Liver (tissue), 8 donors: ENCODE measurements at regions not wholly inside any gene's neighbourhood (a gene's known extent, or its start where the extent isn't known, plus 50 kb on each side); places are given as distances from the start of the nearest gene placed in this dataset.

Experiments used
- DNase-seq: peaks from one replicate; pipeline ENCODE4 v3.0.0-alpha.2; 2017; ENCODE audit warnings: low spot score
- H3K27ac ChIP-seq, 2 donors: one replicate each; pipeline ENCODE4 v1.7.0; 2013; ENCODE audit warnings: inconsistent platforms in 2 of 2, low read length in 2 of 2, control low read depth in 1 of 2, low read depth in 1 of 2, mild to moderate bottlenecking in 1 of 2
- H3K27me3 ChIP-seq, 4 donors: one replicate each; pipeline versions ENCODE4 v1.6.1 to v1.7.0; 2013; ENCODE audit warnings: low read length in 3 of 4, inconsistent platforms in 1 of 4, mild to moderate bottlenecking in 1 of 4, moderate library complexity in 1 of 4; ENCODE audit not compliant: control insufficient read depth in 4 of 4, insufficient read depth in 4 of 4
- H3K36me3 ChIP-seq, 4 donors: one replicate each; pipeline versions ENCODE4 v1.6.1 to v1.7.0; 2013; ENCODE audit warnings: low read length in 3 of 4, mild to moderate bottlenecking in 3 of 4, low read depth in 1 of 4, moderate library complexity in 1 of 4; ENCODE audit not compliant: control insufficient read depth in 4 of 4, insufficient read depth in 3 of 4
- H3K4me1 ChIP-seq, 4 donors: one replicate each; pipeline versions ENCODE4 v1.6.1 to v1.7.0; 2013; ENCODE audit warnings: low read length in 3 of 4, mild to moderate bottlenecking in 3 of 4, moderate library complexity in 1 of 4; ENCODE audit not compliant: control insufficient read depth in 4 of 4, insufficient read depth in 4 of 4
- H3K4me3 ChIP-seq, 3 donors: one replicate each; pipeline versions ENCODE4 v1.6.1 to v1.7.0; 2013; ENCODE audit warnings: low read length in 3 of 3, control low read depth in 1 of 3, low read depth in 1 of 3, mild to moderate bottlenecking in 1 of 3
- H3K9ac ChIP-seq, 2 donors: one replicate each; pipeline ENCODE4 v1.7.0; 2013; ENCODE audit warnings: low read length in 2 of 2, mild to moderate bottlenecking in 2 of 2, moderate library complexity in 2 of 2, control low read depth in 1 of 2, low read depth in 1 of 2
- H3K9me3 ChIP-seq, 4 donors: one replicate each; pipeline versions ENCODE4 v1.6.1 to v1.7.0; 2013; ENCODE audit warnings: low read length in 3 of 4; ENCODE audit not compliant: control insufficient read depth in 4 of 4
- EGR1 ChIP-seq, 2 donors: IDR thresholded peaks; 2 replicates each; pipeline ENCODE4 v1.6.1; 2016 to 2018; ENCODE audit warnings: antibody characterized with exemption in 2 of 2, low read depth in 2 of 2
- NR2F2 ChIP-seq: IDR thresholded peaks from 2 replicates; pipeline ENCODE4 v1.6.1; 2016; ENCODE audit warnings: antibody characterized with exemption
- RXRA ChIP-seq, 2 donors: IDR thresholded peaks; 2 replicates each; pipeline ENCODE4 v1.6.1; 2017 to 2018; ENCODE audit warnings: antibody characterized with exemption in 2 of 2, mild to moderate bottlenecking in 1 of 2
- SP1 ChIP-seq: IDR thresholded peaks from 2 replicates; pipeline ENCODE4 v1.6.1; 2018; ENCODE audit warnings: antibody characterized with exemption, mild to moderate bottlenecking
- TAF1 ChIP-seq: conservative IDR thresholded peaks from 2 replicates; pipeline ENCODE4 v1.6.1; 2016; ENCODE audit warnings: antibody characterized with exemption, mild to moderate bottlenecking
- YY1 ChIP-seq: IDR thresholded peaks from 2 replicates; pipeline ENCODE4 v1.6.1; 2016; ENCODE audit warnings: antibody characterized with exemption, mild to moderate bottlenecking
- WGBS: extraction: QIAGEN DNeasy Blood & Tissue Kit; methylation state at CpG from one replicate; pipeline ENCODE4 v1.1.7; 2013; 5-methylcytosine and 5-hydroxymethylcytosine counted together
- TF ChIP-seq, protein P1 (sequence below): fragments of 150-350 bp; IDR thresholded peaks from 2 replicates; pipeline ENCODE4 v1.5.1; 2017; ENCODE audit warnings: improper control_type of control experiment, low read depth, low read length; ENCODE audit not compliant: missing input control
- TF ChIP-seq, protein P2 (sequence below): IDR thresholded peaks from 2 replicates; pipeline ENCODE4 v1.6.1; 2016; ENCODE audit warnings: antibody characterized with exemption, mild to moderate bottlenecking
- TF ChIP-seq, protein P3 (sequence below): IDR thresholded peaks from 2 replicates; pipeline ENCODE4 v1.6.1; 2016; ENCODE audit warnings: antibody characterized with exemption
- donor health status: healthy.
- donor health status: healthy.
- donor health status: healthy.
- donor health status: healthy.
- donor health status: healthy.

DNA sequence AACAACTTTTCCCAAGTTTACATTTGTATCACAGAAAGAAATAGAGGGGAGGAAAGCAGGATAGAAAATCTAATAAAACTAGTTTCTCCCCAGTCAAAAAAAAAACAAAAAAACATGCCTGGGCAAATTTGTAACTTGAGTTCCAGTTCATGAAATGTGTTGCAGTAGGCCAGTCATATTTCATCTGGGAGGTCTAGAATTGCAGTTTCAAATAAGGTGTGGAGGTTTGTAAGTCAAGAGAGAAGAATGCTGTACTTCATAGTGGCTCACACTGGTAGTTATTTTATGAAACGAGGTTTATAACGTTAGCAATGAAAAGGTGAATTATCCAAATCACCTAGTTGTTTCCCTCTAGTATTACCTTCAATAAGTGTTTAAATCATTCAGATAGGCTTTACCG is 1313.9 kb upstream of the SLC39A10 start:
- WGBS = 86% methylated on average over 3 of the region's 3 CpGs
- H3K27me3 ChIP-seq = no peaks in the 10 kb centered on the region
- H3K4me1 ChIP-seq = no peaks in the 10 kb centered on the region
- no peaks in the 10 kb centered on the region for H3K9me3 ChIP-seq
- TF ChIP-seq NR2F2 = no peak
- no peaks in the 10 kb centered on the region for H3K36me3 ChIP-seq
- H3K9ac ChIP-seq = no peak overlapping the region
- H3K27ac ChIP-seq = no peak overlapping the region
- no peak for DNase-seq
- H3K4me3 ChIP-seq = no peak overlapping the region

DNA sequence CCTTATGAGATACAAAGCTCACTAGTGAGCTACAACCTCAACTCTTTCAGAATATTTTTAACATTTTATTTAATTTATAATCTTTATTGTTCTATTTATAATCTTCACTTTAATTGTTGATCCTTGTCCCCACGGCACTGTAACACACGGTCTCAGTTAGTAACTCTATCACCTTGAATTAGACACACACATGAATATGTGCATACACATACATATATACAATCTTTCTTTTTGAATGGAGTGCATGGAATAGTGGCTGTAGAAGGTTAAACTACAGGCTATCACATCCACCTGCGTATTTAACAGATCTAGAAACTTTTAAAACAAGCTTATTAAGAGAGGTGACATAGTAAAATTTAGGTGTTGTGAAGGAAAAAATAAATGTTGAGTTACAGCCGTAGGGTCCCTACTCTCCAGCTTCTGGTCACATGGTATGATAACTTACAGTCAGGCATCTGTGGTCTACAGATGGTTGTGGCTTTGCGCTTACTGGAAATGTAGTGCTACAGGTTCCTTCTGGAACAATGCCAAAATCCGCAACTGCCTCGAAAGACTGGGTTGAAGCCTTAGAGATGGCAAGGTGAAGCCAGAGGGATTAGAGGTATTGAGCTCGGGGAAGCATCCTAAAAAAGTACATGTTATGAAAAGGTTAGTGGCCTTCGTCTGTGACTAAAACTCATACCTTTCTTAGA is 1324.1 kb upstream of the SLC39A10 start:
- Histone ChIP-seq H3K4me1 (no peaks in the 10 kb centered on the region), H3K9me3 (peaks cover 0 to 6% (median 2%) of the 10 kb centered on the region in 4 donors), H3K4me3 (no peak overlapping the region), H3K27ac (no peak overlapping the region), H3K9ac (no peak overlapping the region), H3K27me3 (peaks cover 0 to 3% (median 0%) of the 10 kb centered on the region in 4 donors), H3K36me3 (no peaks in the 10 kb centered on the region)
- no peak for DNase-seq
- 77% methylated on average over 9 of the region's 9 CpGs for WGBS
- TF ChIP-seq SP1 = no peak
- TF ChIP-seq, protein P1, sequence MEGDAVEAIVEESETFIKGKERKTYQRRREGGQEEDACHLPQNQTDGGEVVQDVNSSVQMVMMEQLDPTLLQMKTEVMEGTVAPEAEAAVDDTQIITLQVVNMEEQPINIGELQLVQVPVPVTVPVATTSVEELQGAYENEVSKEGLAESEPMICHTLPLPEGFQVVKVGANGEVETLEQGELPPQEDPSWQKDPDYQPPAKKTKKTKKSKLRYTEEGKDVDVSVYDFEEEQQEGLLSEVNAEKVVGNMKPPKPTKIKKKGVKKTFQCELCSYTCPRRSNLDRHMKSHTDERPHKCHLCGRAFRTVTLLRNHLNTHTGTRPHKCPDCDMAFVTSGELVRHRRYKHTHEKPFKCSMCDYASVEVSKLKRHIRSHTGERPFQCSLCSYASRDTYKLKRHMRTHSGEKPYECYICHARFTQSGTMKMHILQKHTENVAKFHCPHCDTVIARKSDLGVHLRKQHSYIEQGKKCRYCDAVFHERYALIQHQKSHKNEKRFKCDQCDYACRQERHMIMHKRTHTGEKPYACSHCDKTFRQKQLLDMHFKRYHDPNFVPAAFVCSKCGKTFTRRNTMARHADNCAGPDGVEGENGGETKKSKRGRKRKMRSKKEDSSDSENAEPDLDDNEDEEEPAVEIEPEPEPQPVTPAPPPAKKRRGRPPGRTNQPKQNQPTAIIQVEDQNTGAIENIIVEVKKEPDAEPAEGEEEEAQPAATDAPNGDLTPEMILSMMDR = no peak
- no peak for TF ChIP-seq EGR1 (IDR thresholded peaks at IDR 0.05; ENCODE audit: low read depth in 2 of 2)
- no peak for TF ChIP-seq RXRA (IDR thresholded peaks at IDR 0.05)

DNA sequence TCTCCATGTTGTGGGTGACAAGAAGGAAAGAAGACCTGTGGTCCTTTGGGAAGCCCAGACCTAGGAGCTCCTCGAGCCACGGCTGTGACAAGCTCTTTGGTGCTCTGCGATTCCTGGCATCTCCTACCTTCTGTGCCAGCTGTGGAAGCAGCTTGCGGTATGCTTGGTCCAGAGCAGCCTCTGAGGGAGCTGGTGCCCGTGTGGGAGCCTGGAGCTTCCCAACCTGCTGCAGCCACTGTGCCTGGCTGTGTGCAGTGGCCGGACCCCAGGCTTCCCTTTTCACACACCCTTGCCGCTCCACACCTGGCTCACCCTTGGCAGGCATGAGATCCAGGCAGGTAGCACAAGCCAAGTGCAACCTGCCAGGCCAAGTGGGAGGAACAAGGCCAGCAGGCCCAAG is 1328.6 kb upstream of the SLC39A10 start:
- no peaks in the 10 kb centered on the region for H3K36me3 ChIP-seq
- H3K9ac ChIP-seq = no peak overlapping the region
- no peaks in the 10 kb centered on the region for H3K4me1 ChIP-seq
- WGBS = 84% methylated on average over 7 of the region's 7 CpGs
- H3K27ac ChIP-seq = no peak overlapping the region
- H3K27me3 ChIP-seq = no peaks in the 10 kb centered on the region
- no peak overlapping the region for H3K4me3 ChIP-seq
- DNase-seq = no peak
- TF ChIP-seq, protein P2, sequence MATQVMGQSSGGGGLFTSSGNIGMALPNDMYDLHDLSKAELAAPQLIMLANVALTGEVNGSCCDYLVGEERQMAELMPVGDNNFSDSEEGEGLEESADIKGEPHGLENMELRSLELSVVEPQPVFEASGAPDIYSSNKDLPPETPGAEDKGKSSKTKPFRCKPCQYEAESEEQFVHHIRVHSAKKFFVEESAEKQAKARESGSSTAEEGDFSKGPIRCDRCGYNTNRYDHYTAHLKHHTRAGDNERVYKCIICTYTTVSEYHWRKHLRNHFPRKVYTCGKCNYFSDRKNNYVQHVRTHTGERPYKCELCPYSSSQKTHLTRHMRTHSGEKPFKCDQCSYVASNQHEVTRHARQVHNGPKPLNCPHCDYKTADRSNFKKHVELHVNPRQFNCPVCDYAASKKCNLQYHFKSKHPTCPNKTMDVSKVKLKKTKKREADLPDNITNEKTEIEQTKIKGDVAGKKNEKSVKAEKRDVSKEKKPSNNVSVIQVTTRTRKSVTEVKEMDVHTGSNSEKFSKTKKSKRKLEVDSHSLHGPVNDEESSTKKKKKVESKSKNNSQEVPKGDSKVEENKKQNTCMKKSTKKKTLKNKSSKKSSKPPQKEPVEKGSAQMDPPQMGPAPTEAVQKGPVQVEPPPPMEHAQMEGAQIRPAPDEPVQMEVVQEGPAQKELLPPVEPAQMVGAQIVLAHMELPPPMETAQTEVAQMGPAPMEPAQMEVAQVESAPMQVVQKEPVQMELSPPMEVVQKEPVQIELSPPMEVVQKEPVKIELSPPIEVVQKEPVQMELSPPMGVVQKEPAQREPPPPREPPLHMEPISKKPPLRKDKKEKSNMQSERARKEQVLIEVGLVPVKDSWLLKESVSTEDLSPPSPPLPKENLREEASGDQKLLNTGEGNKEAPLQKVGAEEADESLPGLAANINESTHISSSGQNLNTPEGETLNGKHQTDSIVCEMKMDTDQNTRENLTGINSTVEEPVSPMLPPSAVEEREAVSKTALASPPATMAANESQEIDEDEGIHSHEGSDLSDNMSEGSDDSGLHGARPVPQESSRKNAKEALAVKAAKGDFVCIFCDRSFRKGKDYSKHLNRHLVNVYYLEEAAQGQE = no peak
- no peak for TF ChIP-seq YY1
- no peak for TF ChIP-seq TAF1
- TF ChIP-seq, protein P3, sequence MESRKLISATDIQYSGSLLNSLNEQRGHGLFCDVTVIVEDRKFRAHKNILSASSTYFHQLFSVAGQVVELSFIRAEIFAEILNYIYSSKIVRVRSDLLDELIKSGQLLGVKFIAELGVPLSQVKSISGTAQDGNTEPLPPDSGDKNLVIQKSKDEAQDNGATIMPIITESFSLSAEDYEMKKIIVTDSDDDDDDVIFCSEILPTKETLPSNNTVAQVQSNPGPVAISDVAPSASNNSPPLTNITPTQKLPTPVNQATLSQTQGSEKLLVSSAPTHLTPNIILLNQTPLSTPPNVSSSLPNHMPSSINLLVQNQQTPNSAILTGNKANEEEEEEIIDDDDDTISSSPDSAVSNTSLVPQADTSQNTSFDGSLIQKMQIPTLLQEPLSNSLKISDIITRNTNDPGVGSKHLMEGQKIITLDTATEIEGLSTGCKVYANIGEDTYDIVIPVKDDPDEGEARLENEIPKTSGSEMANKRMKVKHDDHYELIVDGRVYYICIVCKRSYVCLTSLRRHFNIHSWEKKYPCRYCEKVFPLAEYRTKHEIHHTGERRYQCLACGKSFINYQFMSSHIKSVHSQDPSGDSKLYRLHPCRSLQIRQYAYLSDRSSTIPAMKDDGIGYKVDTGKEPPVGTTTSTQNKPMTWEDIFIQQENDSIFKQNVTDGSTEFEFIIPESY = no peak
- H3K9me3 ChIP-seq = peaks cover 0 to 8% (median 2%) of the 10 kb centered on the region in 4 donors
